BLaER1 treated with 17β-estradiol and CSF1 and Interleukin-3, amounts not matched to agents 10 nM and 100 nM (cell line): ENCODE measurements at regions not wholly inside any gene's neighbourhood (a gene's known extent, or its start where the extent isn't known, plus 50 kb on each side); places are given as distances from the start of the nearest gene placed in this dataset.

Experiments used
- H3K27ac ChIP-seq, 11 experiments: shearing (Covaris generic); formaldehyde crosslinking; 2 replicates each; pipeline ENCODE4 v1.8.1; 2022
- H3K27me3 ChIP-seq, 11 experiments: shearing (Covaris generic); formaldehyde crosslinking; 2 replicates each; pipeline ENCODE4 v1.8.1; 2022
- H3K36me3 ChIP-seq, 11 experiments: shearing (Covaris generic); formaldehyde crosslinking; 2 replicates each; pipeline ENCODE4 v1.8.1; 2022
- H3K4me1 ChIP-seq, 10 experiments: shearing (Covaris generic); formaldehyde crosslinking; 2 replicates each; pipeline ENCODE4 v1.8.1; 2022
- H3K4me2 ChIP-seq, 11 experiments: shearing (Covaris generic); formaldehyde crosslinking; 2 replicates each; pipeline ENCODE4 v1.8.1; 2022
- H3K4me3 ChIP-seq, 10 experiments: shearing (Covaris generic); formaldehyde crosslinking; 2 replicates each; pipeline ENCODE4 v1.8.1; 2022
- H3K9ac ChIP-seq, 11 experiments: shearing (Covaris generic); formaldehyde crosslinking; 2 replicates each; pipeline ENCODE4 v1.8.1; 2022
- H3K9me3 ChIP-seq, 11 experiments: shearing (Covaris generic); formaldehyde crosslinking; replicated peaks in 1 of 11; 2 replicates each; pipeline ENCODE4 v1.8.1; 2022
- H4K20me1 ChIP-seq, 11 experiments: shearing (Covaris generic); formaldehyde crosslinking; 2 replicates each; pipeline ENCODE4 v1.8.1; 2022
- Cebpa-rat ChIP-seq, 11 experiments: shearing (Covaris generic); IDR thresholded peaks; 2 replicates each; pipeline ENCODE4 v1.8.1; 2022

GRCh38 chr17:33521784-33522183, 228.7 kb upstream of the ASIC2 start:
- H3K27me3 ChIP-seq: no peaks in the 10 kb centered on the region
- no peak overlapping the region for H3K4me2 ChIP-seq
- H3K4me1 ChIP-seq: peaks cover 0 to 19% (median 5%) of the 10 kb centered on the region in 10 experiments; a peak in 12 of 20 replicates
- no peak for TF ChIP-seq Cebpa-rat (IDR thresholded peaks at IDR 0.05)
- H3K36me3 ChIP-seq: no peaks in the 10 kb centered on the region
- H3K9ac ChIP-seq: no peak overlapping the region
- 0 out of 22 replicates have a peak, but pooled peaks cover 0 to 8% (median 0%) of the 10 kb centered on the region in 11 experiments for H4K20me1 ChIP-seq
- H3K4me3 ChIP-seq: no peak overlapping the region
- H3K27ac ChIP-seq: no peak overlapping the region
- peaks cover 0 to 5% (median under 1%) of the 10 kb centered on the region in 11 experiments; a peak in 6 of 22 replicates for H3K9me3 ChIP-seq

GRCh38 chr17:33522623-33523022, 229.5 kb upstream of the ASIC2 start:
- Histone ChIP-seq H3K27me3 (no peaks in the 10 kb centered on the region), H3K4me2 (no peak overlapping the region), H3K36me3 (no peaks in the 10 kb centered on the region), H4K20me1 (0 out of 22 replicates have a peak, but pooled peaks cover 0 to 8% (median 0%) of the 10 kb centered on the region in 11 experiments), H3K9me3 (peaks cover 0 to 13% (median 9%) of the 10 kb centered on the region in 11 experiments; a peak in 17 of 22 replicates), H3K27ac (no peak overlapping the region), H3K9ac (no peak overlapping the region), H3K4me3 (no peak overlapping the region), H3K4me1 (peaks cover 0 to 19% (median 5%) of the 10 kb centered on the region in 10 experiments; a peak in 12 of 20 replicates)
- TF ChIP-seq Cebpa-rat (IDR thresholded peaks at IDR 0.05): no peak

- no peak for TF ChIP-seq Cebpa-rat (IDR thresholded peaks at IDR 0.05)
Measured at GRCh38 chr17:33523577-33523981, 230.5 kb upstream of the ASIC2 start.

GRCh38 chr17:33525186-33525585, 232.1 kb upstream of the ASIC2 start:
- TF ChIP-seq Cebpa-rat (IDR thresholded peaks at IDR 0.05): no peak
- no peak overlapping the region for H3K9ac ChIP-seq

More at GRCh38 chr17:33523577-33523981, 230.5 kb upstream of the ASIC2 start:
- H3K9me3 ChIP-seq: peaks cover 0 to 20% (median 12%) of the 10 kb centered on the region in 11 experiments; a peak in 17 of 22 replicates
- H4K20me1 ChIP-seq: 0 out of 22 replicates have a peak, but pooled peaks cover 0 to 8% (median 0%) of the 10 kb centered on the region in 11 experiments
- no peaks in the 10 kb centered on the region for H3K27me3 ChIP-seq
- H3K27ac ChIP-seq: no peak overlapping the region
- H3K9ac ChIP-seq: no peak overlapping the region
- H3K36me3 ChIP-seq: no peaks in the 10 kb centered on the region
- no peak overlapping the region for H3K4me3 ChIP-seq
- peak overlapping the region in 3 of 11 experiments; percentile 6 to 17 (median 17); a peak in 2 of 22 replicates for H3K4me2 ChIP-seq
- peaks cover 0 to 15% (median 5%) of the 10 kb centered on the region in 10 experiments; a peak in 8 of 20 replicates for H3K4me1 ChIP-seq

GRCh38 chr17:33526717-33527116, 233.6 kb upstream of the ASIC2 start:
- H3K27ac ChIP-seq: no peak overlapping the region
- H3K9me3 ChIP-seq: peaks cover 0 to 20% (median 12%) of the 10 kb centered on the region in 11 experiments; a peak in 17 of 22 replicates
- H3K4me3 ChIP-seq: no peak overlapping the region
- H3K4me1 ChIP-seq: peaks cover 0 to 8% (median 4%) of the 10 kb centered on the region in 10 experiments; a peak in 8 of 20 replicates
- no peak overlapping the region for H3K9ac ChIP-seq
- no peaks in the 10 kb centered on the region for H3K27me3 ChIP-seq
- H4K20me1 ChIP-seq: no peaks in the 10 kb centered on the region
- no peaks in the 10 kb centered on the region for H3K36me3 ChIP-seq
- no peak overlapping the region for H3K4me2 ChIP-seq
- TF ChIP-seq Cebpa-rat (IDR thresholded peaks at IDR 0.05): no peak

More at GRCh38 chr17:33525186-33525585, 232.1 kb upstream of the ASIC2 start:
- no peaks in the 10 kb centered on the region for H3K27me3 ChIP-seq
- no peak overlapping the region for H3K4me2 ChIP-seq
- H3K4me1 ChIP-seq: peaks cover 0 to 15% (median 5%) of the 10 kb centered on the region in 10 experiments; a peak in 8 of 20 replicates
- no peak overlapping the region for H3K4me3 ChIP-seq
- H3K27ac ChIP-seq: no peak overlapping the region
- H4K20me1 ChIP-seq: 0 out of 22 replicates have a peak, but pooled peaks cover 0 to 8% (median 0%) of the 10 kb centered on the region in 11 experiments
- peaks cover 0 to 20% (median 12%) of the 10 kb centered on the region in 11 experiments; a peak in 17 of 22 replicates for H3K9me3 ChIP-seq
- H3K36me3 ChIP-seq: no peaks in the 10 kb centered on the region

- H3K27me3 ChIP-seq: no peaks in the 10 kb centered on the region
- H3K9ac ChIP-seq: no peak overlapping the region
- no peaks in the 10 kb centered on the region for H3K36me3 ChIP-seq
- no peak overlapping the region for H3K4me3 ChIP-seq
- H4K20me1 ChIP-seq: no peaks in the 10 kb centered on the region
- H3K27ac ChIP-seq: no peak overlapping the region
- H3K4me2 ChIP-seq: no peak overlapping the region
- TF ChIP-seq Cebpa-rat (IDR thresholded peaks at IDR 0.05): no peak
- H3K9me3 ChIP-seq: peaks cover 0 to 20% (median 12%) of the 10 kb centered on the region in 11 experiments; a peak in 17 of 22 replicates
- H3K4me1 ChIP-seq: peaks cover 0 to 8% (median 4%) of the 10 kb centered on the region in 10 experiments; a peak in 7 of 20 replicates
Measured at GRCh38 chr17:33527290-33527689, 234.2 kb upstream of the ASIC2 start.

- Histone ChIP-seq H3K27me3 (no peaks in the 10 kb centered on the region), H4K20me1 (no peaks in the 10 kb centered on the region), H3K4me2 (no peak overlapping the region), H3K4me1 (peaks cover 0 to 3% (median 2%) of the 10 kb centered on the region in 10 experiments; a peak in 6 of 20 replicates), H3K4me3 (no peak overlapping the region), H3K9me3 (peaks cover 0 to 20% (median 12%) of the 10 kb centered on the region in 11 experiments; a peak in 17 of 22 replicates), H3K36me3 (no peaks in the 10 kb centered on the region), H3K27ac (no peak overlapping the region), H3K9ac (no peak overlapping the region)
- no peak for TF ChIP-seq Cebpa-rat (IDR thresholded peaks at IDR 0.05)
Measured at GRCh38 chr17:33528846-33529245, 235.8 kb upstream of the ASIC2 start.

- Histone ChIP-seq H4K20me1 (no peaks in the 10 kb centered on the region), H3K4me2 (no peak overlapping the region), H3K4me1 (no peaks in the 10 kb centered on the region), H3K36me3 (no peaks in the 10 kb centered on the region), H3K9ac (no peak overlapping the region), H3K27ac (no peak overlapping the region), H3K9me3 (peaks cover 0 to 20% (median 12%) of the 10 kb centered on the region in 11 experiments; a peak in 17 of 22 replicates), H3K27me3 (no peaks in the 10 kb centered on the region), H3K4me3 (no peak overlapping the region)
- TF ChIP-seq Cebpa-rat (IDR thresholded peaks at IDR 0.05): no peak
Measured at GRCh38 chr17:33529816-33530215, 236.7 kb upstream of the ASIC2 start.

- Histone ChIP-seq H3K9me3 (peaks cover 0 to 20% (median 12%) of the 10 kb centered on the region in 11 experiments; a peak in 17 of 22 replicates), H3K4me1 (no peaks in the 10 kb centered on the region), H3K4me2 (no peak overlapping the region), H3K4me3 (no peak overlapping the region), H3K27ac (no peak overlapping the region), H3K36me3 (no peaks in the 10 kb centered on the region), H3K9ac (no peak overlapping the region), H3K27me3 (no peaks in the 10 kb centered on the region), H4K20me1 (no peaks in the 10 kb centered on the region)
- no peak for TF ChIP-seq Cebpa-rat (IDR thresholded peaks at IDR 0.05)
Measured at GRCh38 chr17:33531311-33531710, 238.2 kb upstream of the ASIC2 start.
